GM20000 (cell line): ENCODE measurements at regions not wholly inside any gene's neighbourhood (a gene's known extent, or its start where the extent isn't known, plus 50 kb on each side); places are given as distances from the start of the nearest gene placed in this dataset.

Experiments used
- DNase-seq: peaks from one replicate; pipeline ENCODE4 v3.0.0; 2012; ENCODE audit warnings: low spot score
- TF ChIP-seq, protein P1 (sequence below): IDR thresholded peaks from 2 replicates; pipeline ENCODE4 v1.5.1; 2012; ENCODE audit warnings: mild to moderate bottlenecking, control low read depth; ENCODE audit errors: extremely low read depth, missing control alignments

DNA sequence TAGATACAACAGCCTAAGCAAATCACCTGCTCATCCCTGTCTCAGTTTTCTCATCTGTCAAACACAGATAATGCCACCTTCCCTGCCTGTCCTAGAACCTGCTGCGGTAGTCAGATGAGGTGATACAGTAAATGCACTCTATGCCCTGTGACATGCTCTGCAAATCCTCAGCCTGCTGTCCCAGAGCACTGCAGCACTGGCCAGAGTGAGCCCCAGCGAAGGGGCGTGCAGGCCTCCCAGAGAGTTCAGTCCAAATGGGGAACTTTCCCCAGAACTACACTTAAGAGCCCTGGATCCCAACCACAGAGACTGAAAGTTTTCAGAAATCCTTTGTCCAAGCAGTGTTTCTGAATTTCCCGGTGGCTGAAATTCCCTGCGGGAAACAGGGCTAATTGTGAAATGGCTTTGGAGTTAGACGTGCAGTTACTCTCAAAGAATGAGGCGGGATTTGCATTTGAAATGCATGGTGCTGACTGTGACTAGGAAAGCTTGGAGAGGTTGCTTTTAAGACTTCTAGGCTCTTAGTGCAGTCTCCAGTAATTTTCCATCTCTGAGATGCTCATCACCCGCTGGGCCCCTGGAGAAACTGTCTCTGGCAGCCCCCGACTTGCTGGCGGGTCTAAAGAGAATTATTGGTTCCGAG lies 206.5 kb upstream of the AJAP1 start:
- no peak for DNase-seq
- TF ChIP-seq, protein P1, sequence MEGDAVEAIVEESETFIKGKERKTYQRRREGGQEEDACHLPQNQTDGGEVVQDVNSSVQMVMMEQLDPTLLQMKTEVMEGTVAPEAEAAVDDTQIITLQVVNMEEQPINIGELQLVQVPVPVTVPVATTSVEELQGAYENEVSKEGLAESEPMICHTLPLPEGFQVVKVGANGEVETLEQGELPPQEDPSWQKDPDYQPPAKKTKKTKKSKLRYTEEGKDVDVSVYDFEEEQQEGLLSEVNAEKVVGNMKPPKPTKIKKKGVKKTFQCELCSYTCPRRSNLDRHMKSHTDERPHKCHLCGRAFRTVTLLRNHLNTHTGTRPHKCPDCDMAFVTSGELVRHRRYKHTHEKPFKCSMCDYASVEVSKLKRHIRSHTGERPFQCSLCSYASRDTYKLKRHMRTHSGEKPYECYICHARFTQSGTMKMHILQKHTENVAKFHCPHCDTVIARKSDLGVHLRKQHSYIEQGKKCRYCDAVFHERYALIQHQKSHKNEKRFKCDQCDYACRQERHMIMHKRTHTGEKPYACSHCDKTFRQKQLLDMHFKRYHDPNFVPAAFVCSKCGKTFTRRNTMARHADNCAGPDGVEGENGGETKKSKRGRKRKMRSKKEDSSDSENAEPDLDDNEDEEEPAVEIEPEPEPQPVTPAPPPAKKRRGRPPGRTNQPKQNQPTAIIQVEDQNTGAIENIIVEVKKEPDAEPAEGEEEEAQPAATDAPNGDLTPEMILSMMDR = no peak

DNA sequence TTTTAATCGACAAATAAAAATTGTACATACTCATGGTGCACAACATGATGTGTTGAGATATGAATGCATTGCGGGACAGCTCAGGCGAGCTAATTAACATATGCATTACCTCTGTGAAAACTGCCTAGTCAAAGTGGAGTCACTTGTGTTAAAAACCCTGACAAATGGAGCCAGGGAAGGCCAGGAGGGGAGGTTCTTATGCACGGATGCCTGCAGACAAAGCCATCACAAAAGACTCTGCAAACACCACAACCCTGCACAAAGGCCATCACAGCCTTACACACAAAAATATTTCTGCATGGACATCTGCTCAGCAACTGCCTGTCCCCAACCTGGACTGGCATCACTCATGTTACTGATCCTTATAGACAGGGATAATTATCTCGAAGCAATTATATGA lies 204.4 kb upstream of the AJAP1 start:
- no peak for DNase-seq
- TF ChIP-seq, protein P1 = no peak

DNA sequence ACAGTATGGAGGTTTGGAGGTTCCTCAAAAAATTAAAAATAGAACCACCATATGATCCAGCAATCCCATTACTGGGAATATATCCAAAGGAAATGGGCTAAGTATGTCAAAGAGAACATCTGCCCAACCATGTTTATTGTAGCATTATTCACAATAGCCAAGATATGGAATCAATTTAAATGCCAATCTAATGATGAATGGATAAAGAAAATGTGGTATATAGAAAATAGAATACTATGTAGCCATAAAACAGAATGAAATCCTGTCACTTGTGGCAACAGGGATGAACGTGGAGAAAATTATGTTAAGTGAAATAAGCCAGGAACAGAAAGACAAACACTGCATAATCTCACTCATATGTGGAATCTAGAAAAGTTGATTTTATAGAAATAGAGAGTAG lies 201.7 kb upstream of the AJAP1 start:
- DNase-seq = no peak
- TF ChIP-seq, protein P1 = no peak

DNA sequence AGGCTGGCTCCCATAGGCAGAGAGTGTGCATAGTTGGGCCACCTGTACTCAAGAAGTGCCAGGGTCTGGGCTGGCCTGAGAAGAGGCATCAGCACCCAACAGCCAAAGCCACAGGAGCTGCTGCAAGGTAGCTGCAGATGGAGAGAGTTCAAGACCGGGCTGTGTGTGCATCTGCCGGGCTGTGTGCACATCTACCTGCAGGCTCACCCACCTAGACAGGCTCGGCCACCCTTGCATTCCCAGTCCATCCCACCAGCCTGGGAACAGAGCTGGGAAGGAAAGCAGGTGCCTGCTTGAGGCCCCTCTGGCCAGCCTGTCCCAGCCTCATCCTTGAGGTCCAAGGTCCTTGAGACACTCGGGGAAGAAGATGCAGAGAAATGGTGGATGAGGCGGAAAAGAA lies 194.4 kb upstream of the AJAP1 start:
- TF ChIP-seq, protein P1 = no peak
- no peak for DNase-seq

DNA sequence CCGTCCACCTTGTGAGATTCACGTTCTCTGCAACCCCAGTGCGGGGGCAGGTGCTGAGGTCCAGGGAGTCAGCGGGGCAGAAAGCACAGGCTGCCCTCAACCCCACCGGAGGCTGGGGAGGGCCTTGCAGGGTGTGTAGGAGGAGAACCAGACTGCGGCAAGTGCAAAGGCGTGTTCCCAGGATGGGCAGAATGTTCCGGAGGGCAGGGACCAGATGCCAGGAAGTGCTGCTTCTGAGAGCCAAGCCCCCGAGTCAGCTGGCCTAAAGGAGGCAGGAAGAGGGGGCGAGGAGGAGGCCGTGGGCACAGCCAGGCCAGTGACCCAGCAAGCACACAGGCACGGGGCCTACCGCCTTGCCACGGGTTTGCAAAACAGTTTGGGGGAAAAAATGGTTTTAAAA lies 193.8 kb upstream of the AJAP1 start:
- no peak for DNase-seq
- TF ChIP-seq, protein P1 = no peak

DNA sequence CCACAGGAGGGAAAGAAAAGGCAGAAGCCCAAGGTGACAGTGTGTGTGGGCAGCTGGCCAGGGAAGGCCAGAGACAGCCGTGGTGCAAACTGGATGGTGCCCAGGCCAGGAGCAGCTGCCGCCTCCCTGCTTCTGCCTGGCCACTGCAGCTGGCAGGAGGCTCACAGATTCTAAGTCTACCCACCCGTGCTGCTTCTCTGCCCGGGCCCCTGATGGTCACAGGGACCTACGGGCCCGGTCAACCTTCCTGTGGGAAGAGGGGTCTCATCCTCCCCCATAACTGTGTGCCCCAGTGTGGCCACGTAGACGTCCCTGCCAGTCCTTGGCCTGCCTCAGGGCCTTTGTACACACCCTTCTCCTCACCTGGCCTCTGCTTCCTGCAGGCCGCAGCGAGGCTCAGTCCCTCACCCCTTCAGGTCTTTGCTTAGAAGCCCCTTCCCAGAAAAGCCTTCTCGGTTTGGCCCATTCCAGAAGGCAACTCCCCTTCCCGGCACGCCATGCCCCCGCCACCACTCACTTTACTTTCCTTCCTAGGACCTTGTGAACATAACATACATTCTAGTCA lies 192.6 kb upstream of the AJAP1 start:
- no peak for DNase-seq
- TF ChIP-seq, protein P1 = no peak

DNA sequence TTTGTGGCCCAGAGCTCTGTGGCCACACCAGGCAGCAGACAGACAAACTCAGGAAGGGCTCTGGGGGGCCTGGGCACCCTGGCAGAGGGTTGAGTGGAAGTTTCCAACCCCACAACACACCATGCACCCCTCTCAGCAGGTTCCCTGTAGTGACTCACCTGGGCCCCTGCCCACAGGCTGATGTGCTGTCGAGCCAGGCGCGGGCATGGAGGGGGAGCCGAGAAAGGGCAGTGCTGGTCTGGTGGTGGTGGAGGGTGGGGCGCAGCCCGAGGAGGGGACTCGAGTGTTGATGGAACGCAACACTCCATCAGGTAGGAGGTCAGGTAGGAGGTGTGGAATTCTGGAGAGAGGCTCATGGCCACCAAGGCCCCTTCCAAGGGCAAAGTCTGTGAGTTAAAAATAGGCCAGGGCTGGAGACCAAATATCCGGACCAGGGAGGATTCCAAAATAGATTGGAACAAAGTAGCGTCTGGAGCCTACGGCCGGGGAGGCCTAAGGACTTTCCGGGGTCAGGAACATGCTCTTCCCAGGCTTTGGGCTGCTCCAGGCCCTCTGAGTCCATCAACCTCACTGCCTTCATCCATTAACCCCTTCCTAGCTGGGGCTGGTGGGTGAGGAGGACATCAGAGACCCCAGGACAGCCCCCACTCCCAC lies 191.5 kb upstream of the AJAP1 start:
- TF ChIP-seq, protein P1 = no peak
- DNase-seq = no peak
